Activated CD8-positive, alpha-beta T cell treated with anti-CD3 and anti-CD28 coated beads, Interleukin-2, amount 10 ng/mL, durations not matched to agents 7 days and 5 days (primary cell): ENCODE measurements at regions not wholly inside any gene's neighbourhood (a gene's known extent, or its start where the extent isn't known, plus 50 kb on each side); places are given as distances from the start of the nearest gene placed in this dataset.

Experiments
- ATAC-seq: fragments of 150-1000 bp; cut with Tn5 transposase; one replicate; pipeline ENCODE4 v1.10.0; 2021; ENCODE audit warnings: moderate library complexity
- CTCF ChIA-PET: fragments of 350-600 bp; sonication (Branson Sonifier 250); formaldehyde crosslinking; loops from one replicate; lab custom pipeline; 2021; ENCODE audit warnings: antibody characterized with exemption; lab: Charles Lee
- POLR2A ChIA-PET: fragments of 350-600 bp; sonication (Branson Sonifier 250); formaldehyde crosslinking; loops from one replicate; lab custom pipeline; 2021; ENCODE audit warnings: antibody characterized with exemption; lab: Charles Lee
- DNase-seq: peaks from one replicate; pipeline ENCODE4 v3.0.0-alpha.2; 2020
- H3K27ac Mint-ChIP-seq: one replicate; pipeline ENCODE4 v1.8.0; 2021; ENCODE audit warnings: mild to moderate bottlenecking, mixed read lengths
- H3K27me3 Mint-ChIP-seq: one replicate; pipeline ENCODE4 v1.8.0; 2021; ENCODE audit warnings: low read depth, mixed read lengths
- H3K36me3 Mint-ChIP-seq: one replicate; pipeline ENCODE4 v1.8.0; 2021; ENCODE audit warnings: low read depth, mixed read lengths
- H3K4me1 Mint-ChIP-seq: one replicate; pipeline ENCODE4 v1.8.0; 2021; ENCODE audit warnings: low read depth, mixed read lengths
- H3K4me3 Mint-ChIP-seq: one replicate; pipeline ENCODE4 v1.8.0; 2021; ENCODE audit warnings: mild to moderate bottlenecking, mixed read lengths
- H3K9me3 Mint-ChIP-seq: one replicate; pipeline ENCODE4 v1.8.0; 2022; ENCODE audit warnings: mixed read lengths; ENCODE audit not compliant: insufficient read depth

DNA sequence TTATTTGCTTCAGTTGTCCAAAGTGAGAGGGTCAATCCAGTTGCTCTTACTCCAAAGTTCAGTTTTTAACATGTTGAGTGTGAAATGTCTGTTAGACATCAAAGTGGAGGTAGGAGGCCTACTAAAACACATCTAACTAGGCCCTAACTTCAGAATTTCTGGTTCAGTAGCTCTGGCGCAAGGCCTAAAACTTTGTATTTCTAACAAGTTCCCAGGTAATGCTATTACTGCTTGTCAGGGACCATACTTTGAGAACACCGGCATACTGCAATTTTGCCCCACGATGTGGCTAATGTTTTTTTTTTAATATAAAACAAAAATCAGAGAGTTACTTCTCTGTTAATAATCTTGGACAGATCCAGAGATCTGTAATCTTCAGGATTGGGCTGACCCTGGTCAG is 72.4 kb upstream of the LRRC55 start:
- H3K27ac Mint-ChIP-seq: no peak overlapping the region
- CTCF ChIA-PET: no interaction called here
- H3K27me3 Mint-ChIP-seq: no peaks in the 10 kb centered on the region
- H3K9me3 Mint-ChIP-seq: no peaks in the 10 kb centered on the region
- POLR2A ChIA-PET: no interaction called here
- no peak overlapping the region for H3K4me3 Mint-ChIP-seq
- no peak for ATAC-seq
- no peaks in the 10 kb centered on the region for H3K36me3 Mint-ChIP-seq
- DNase-seq: no peak
- H3K4me1 Mint-ChIP-seq: no peaks in the 10 kb centered on the region

DNA sequence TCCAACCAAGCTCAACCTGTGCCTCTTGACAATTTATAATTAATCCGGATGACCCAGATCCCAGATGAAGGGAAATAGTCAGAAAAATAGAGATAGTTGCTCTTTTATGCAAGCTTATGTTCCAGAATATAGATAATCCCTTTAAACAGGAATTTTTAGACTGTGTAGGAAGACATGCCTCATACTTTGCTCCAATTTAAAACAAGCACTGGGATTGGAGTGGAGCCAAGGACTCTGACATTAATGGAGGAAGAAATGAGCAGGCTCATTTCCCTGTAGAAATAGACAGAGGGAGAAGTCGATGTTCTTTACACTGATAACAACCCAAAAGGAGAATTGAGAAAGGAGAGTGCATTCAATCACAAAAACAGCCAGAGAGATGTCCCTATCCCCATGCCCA is 70.1 kb upstream of the LRRC55 start:
- Mint-ChIP-seq H3K27ac (no peak overlapping the region), H3K27me3 (no peaks in the 10 kb centered on the region), H3K4me3 (no peak overlapping the region), H3K36me3 (no peaks in the 10 kb centered on the region), H3K9me3 (no peaks in the 10 kb centered on the region), H3K4me1 (no peaks in the 10 kb centered on the region)
- ATAC-seq (no peak), DNase-seq (no peak)
- CTCF ChIA-PET: no interaction called here
- POLR2A ChIA-PET: no interaction called here

GRCh38 chr11:57116654-57117053 is 65.1 kb upstream of the LRRC55 start:
- Mint-ChIP-seq H3K27ac (no peak overlapping the region), H3K36me3 (no peaks in the 10 kb centered on the region), H3K9me3 (no peaks in the 10 kb centered on the region), H3K27me3 (no peaks in the 10 kb centered on the region), H3K4me3 (no peak overlapping the region), H3K4me1 (no peaks in the 10 kb centered on the region)
- POLR2A ChIA-PET: no interaction called here
- DNase-seq (peak; percentile 33), ATAC-seq (no peak)
- CTCF ChIA-PET: interaction anchor here (2.9 kb wide), 1 partner anchor 133 kb away, joined by 23 read pairs; no protein-coding TSS in a partner anchor

DNA sequence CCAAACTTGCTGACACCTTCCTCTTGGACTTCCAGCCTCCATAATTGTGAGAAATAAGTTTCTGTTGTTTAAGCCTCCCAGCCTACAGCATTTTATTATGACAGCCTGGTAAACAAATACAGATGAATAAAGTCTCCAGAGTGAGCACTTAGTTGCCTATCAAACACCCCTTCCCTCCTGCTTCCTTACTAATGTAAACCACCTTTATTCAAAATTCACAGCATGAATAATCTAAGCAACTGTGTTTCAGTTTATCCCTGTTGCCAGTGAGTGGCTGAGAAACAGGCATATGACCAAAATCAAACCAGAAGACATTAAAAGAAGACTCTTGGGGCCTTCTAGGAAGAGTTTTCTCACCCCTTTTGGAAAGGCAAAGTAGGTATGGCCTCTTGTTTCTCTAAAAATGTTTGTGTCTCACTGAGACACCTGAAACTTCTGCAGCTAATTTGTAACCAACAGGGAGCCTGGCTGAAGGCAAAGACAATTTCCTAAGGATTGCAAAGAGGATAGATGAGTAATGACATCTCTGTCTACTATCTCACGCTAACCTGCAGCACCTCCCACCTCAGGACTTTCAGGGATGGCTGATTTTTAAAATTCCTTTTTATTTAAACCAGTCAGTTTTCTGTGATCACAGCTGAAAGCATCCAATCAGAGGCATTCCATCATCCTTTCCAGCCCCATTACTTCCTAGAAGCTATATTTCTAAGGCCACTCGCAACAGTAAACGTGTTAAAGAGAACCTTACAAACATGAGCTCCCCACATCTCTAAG is 61.4 kb upstream of the LRRC55 start:
- no peak overlapping the region for H3K4me3 Mint-ChIP-seq
- H3K27ac Mint-ChIP-seq: no peak overlapping the region

DNA sequence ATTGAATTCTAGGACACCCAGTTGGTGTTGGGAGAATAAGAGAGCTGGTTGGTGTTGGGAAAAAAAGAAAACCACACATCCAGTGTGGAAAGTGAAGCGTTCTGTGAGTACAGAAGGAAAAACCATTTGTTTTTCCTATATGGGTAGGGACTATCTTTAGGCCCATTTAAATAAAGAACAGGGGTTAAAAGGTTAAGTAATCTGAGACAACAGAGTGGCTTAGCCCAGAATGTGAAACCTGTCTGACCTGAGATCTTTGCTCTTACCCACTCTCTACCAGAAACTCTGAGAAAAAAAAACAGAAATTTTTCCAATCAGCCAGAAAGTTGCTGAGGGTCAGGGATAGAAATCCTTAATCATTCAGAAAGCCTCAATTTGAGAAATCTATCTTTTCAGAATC is 59.8 kb upstream of the LRRC55 start:
- no peaks in the 10 kb centered on the region for H3K9me3 Mint-ChIP-seq
- DNase-seq: no peak
- peaks cover 20% of the 10 kb centered on the region for H3K27me3 Mint-ChIP-seq
- H3K4me3 Mint-ChIP-seq: no peak overlapping the region
- ChIA-PET POLR2A (no interaction called here), CTCF (interaction anchor here (3.4 kb wide), 1 partner anchor 128 kb away, joined by 11 read pairs; no protein-coding TSS in a partner anchor)
- no peak overlapping the region for H3K27ac Mint-ChIP-seq
- no peaks in the 10 kb centered on the region for H3K36me3 Mint-ChIP-seq
- H3K4me1 Mint-ChIP-seq: no peaks in the 10 kb centered on the region
- ATAC-seq: no peak

More for the DNA sequence above, 61.4 kb upstream of the LRRC55 start:
- Mint-ChIP-seq H3K9me3 (no peaks in the 10 kb centered on the region), H3K27me3 (peaks cover 19% of the 10 kb centered on the region), H3K36me3 (no peaks in the 10 kb centered on the region), H3K4me1 (no peaks in the 10 kb centered on the region)
- no peak for ATAC-seq
- DNase-seq: no peak
- CTCF ChIA-PET: interaction anchor here (2.1 kb wide), 1 partner anchor 129 kb away, joined by 10 read pairs; no protein-coding TSS in a partner anchor
- POLR2A ChIA-PET: no interaction called here

- Mint-ChIP-seq H3K27ac (no peak overlapping the region), H3K9me3 (no peaks in the 10 kb centered on the region), H3K27me3 (peaks cover 20% of the 10 kb centered on the region), H3K36me3 (no peaks in the 10 kb centered on the region), H3K4me3 (no peak overlapping the region), H3K4me1 (no peaks in the 10 kb centered on the region)
- DNase-seq: no peak
- ChIA-PET POLR2A (no interaction called here), CTCF (interaction anchor here (3.4 kb wide), 1 partner anchor 126 kb away, joined by 11 read pairs; no protein-coding TSS in a partner anchor)
- no peak for ATAC-seq
These were observed 58.2 kb upstream of the LRRC55 start for GRCh38 chr11:57123590-57123989.

GRCh38 chr11:57124505-57124904 is 57.2 kb upstream of the LRRC55 start:
- POLR2A ChIA-PET: no interaction called here
- no peaks in the 10 kb centered on the region for H3K36me3 Mint-ChIP-seq
- ATAC-seq: no peak
- H3K4me3 Mint-ChIP-seq: no peak overlapping the region
- CTCF ChIA-PET: interaction anchor here (3.4 kb wide), 1 partner anchor 125 kb away, joined by 11 read pairs; no protein-coding TSS in a partner anchor
- no peak overlapping the region for H3K27ac Mint-ChIP-seq
- no peaks in the 10 kb centered on the region for H3K9me3 Mint-ChIP-seq
- peaks cover 20% of the 10 kb centered on the region for H3K27me3 Mint-ChIP-seq
- DNase-seq: no peak
- H3K4me1 Mint-ChIP-seq: no peaks in the 10 kb centered on the region

- Mint-ChIP-seq H3K36me3 (no peaks in the 10 kb centered on the region), H3K9me3 (no peaks in the 10 kb centered on the region), H3K27ac (no peak overlapping the region), H3K4me1 (no peaks in the 10 kb centered on the region), H3K4me3 (no peak overlapping the region), H3K27me3 (peaks cover 20% of the 10 kb centered on the region)
- POLR2A ChIA-PET: no interaction called here
- no peak for DNase-seq
- CTCF ChIA-PET: interaction anchor here (3.4 kb wide), 1 partner anchor 125 kb away, joined by 11 read pairs; no protein-coding TSS in a partner anchor
- ATAC-seq: no peak
These were observed 56.8 kb upstream of the LRRC55 start for GRCh38 chr11:57124917-57125316.

GRCh38 chr11:57126766-57127400 is 54.9 kb upstream of the LRRC55 start:
- Mint-ChIP-seq H3K4me3 (no peak overlapping the region), H3K9me3 (no peaks in the 10 kb centered on the region), H3K27ac (no peak overlapping the region), H3K36me3 (no peaks in the 10 kb centered on the region), H3K4me1 (no peaks in the 10 kb centered on the region), H3K27me3 (peaks cover 20% of the 10 kb centered on the region)
- no peak for DNase-seq
- no peak for ATAC-seq
- CTCF ChIA-PET: no interaction called here
- POLR2A ChIA-PET: no interaction called here

DNA sequence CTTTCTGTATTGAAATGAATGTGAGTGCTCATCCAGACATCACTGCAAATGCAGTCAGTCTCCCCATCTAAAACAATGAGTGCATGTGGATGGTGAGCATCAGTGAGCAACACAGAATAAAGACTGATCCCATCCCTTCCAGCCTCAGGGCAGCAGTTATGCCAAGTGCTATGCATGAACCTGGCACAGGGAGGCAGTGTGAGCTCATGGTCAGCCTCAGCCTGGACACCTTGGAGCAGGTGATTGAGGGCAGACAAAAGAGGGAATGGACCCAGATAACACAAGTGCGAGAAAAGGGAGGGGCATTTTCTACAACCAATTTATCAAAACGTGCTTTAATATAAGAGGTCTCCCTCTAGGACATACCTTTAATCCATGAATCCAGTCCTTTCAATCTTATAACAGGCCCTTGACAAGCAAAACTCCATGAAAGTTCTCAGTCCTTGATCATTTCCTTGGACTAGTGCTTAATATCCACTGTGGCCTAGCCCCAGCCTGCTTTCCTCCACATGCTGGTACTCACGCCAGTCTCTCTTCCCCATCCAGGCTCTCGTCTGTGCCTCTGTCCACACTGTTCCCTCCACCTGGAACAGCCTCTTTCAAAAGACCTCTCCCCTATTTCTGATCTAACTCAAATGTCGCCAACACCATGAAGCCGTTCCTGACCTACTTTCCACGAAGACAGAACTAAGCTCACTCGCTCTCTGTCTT is 50.5 kb upstream of the LRRC55 start:
- no peak for ATAC-seq

More for the DNA sequence above, 50.5 kb upstream of the LRRC55 start:
- ChIA-PET POLR2A (no interaction called here), CTCF (no interaction called here)
- H3K9me3 Mint-ChIP-seq: no peaks in the 10 kb centered on the region
- H3K4me1 Mint-ChIP-seq: no peaks in the 10 kb centered on the region
- H3K4me3 Mint-ChIP-seq: no peak overlapping the region
- H3K27me3 Mint-ChIP-seq: peaks cover 8% of the 10 kb centered on the region
- DNase-seq: no peak
- H3K36me3 Mint-ChIP-seq: no peaks in the 10 kb centered on the region
- H3K27ac Mint-ChIP-seq: no peak overlapping the region
